Activated CD4-positive, alpha-beta T cell treated with anti-CD3 and anti-CD28 coated beads for 24 hours (primary cell): ENCODE measurements at regions not wholly inside any gene's neighbourhood (a gene's known extent, or its start where the extent isn't known, plus 50 kb on each side); places are given as distances from the start of the nearest gene placed in this dataset.

Experiments used
- DNase-seq, 2 donors: peaks; one replicate each; pipeline ENCODE4 v3.0.0-alpha.2; 2020; ENCODE audit warnings: low read depth in 2 of 2

DNA sequence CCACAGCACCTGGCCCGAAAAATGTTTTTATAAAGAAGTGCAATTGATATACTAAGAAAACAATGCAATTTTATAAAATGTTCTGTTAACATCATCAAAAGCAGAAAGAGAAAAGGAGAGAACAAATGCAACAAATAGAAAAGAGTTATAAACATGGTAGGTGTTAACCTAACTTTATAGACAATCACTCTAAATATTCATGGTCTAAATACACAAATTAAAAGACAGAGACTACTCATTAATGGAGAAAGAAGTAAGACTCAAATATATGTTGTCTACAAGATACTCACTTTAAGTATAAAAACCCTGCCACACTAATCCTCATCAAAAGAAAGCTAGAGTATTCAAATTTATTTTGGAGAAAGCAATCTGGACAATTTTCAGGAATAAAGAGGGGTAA, 425.3 kb upstream of the ANKRD30A start:
- no peak for DNase-seq

GRCh38 chr10:36692759-36693158, 432.6 kb upstream of the ANKRD30A start:
- no peak for DNase-seq

DNA sequence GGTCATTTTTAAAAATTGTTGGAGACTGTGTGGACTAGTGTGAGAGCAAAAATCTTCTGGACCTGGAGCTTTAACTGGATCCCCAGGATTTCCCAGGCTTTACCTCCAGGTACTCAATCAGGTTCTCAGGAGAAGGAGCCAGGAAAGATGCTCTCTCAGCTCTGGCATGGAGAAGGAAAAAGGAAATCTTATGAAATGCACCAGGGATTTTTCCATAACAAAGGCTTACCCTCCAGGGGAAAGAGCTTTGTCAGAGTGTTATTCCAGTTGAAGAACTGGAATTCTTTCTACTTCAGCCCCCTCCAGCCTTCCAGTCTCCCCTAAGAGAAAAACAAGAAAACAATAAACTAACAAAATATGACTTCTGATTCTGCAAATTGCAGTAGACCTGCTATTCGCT, 436.7 kb upstream of the ANKRD30A start:
- no peak for DNase-seq

DNA sequence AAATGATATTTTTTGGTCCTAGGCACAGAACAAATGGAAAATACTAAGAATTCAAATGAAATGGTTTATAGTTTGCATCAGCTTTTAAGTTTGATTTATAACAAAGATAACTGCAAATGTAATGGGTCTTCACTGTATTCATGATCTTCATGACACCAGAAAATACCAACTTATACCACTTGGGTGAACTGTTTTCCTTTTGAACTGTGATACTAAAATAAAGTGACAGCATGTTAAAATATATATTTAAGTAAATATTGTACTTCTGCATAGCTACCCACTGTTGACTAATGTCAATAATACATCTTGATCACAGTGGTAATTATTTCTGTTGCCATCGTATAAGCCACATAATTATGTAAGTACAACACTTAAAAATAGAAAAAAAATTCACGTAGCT, 442.0 kb upstream of the ANKRD30A start:
- no peak for DNase-seq

DNA sequence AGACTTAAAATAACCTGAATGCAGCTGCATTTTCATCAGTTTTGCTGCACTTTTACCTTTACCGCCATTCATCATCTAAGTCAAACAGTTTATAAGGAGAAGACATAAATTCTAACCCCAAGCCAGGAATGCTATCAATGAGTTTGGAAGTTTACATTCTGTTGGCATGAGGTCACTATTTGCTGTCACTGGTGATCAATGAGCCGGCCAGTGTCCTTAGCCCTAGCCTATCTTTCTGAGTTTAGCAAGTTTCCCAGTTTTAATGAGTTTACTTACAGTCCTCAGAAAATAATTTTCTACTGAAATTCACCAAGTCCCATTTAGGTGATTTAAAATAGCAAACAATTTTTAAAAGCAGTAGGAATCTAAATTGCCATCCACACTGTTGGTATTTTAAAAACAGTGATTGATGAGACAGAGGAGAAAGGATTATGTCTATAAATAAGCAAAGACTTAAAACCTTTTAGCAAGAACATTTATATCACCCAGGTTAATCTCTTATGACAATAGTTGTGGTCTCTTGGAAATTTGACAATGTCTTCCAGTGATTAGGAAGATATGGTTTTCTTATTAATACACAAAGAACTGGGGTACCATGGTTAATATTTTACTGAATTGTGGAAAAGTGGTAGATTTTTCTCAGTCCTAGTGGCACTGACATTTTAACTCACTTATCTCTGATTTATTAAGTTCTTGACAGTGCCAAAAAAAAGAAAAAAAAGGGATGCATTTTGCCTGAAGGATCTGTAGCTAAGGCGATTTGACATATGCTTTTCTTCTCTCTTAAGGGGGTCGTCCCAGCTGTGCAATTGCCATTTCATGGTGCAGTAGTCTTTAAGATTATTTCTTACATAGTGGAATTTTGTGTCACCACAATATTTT, 443.4 kb upstream of the ANKRD30A start:
- no peak for DNase-seq

DNA sequence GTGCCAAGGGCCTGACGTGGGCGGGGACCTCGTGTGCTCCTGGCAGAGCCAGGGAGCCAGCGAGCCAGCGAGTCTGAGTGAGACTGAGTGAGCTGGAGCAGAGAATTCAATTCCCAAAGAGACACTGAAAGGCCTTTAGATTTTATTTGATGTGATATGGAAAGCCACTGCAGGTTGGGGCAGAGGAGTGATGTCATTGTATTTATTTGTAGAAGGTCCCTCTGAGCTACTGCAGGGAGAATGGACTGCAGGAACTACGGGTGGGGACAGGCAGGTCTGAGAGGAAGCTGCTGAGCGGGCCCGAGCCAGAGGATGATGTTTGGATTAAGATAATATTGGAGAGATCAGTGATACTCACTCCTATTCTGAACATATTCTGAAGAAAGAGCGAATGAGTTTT, 445.8 kb upstream of the ANKRD30A start:
- DNase-seq: no peak

DNA sequence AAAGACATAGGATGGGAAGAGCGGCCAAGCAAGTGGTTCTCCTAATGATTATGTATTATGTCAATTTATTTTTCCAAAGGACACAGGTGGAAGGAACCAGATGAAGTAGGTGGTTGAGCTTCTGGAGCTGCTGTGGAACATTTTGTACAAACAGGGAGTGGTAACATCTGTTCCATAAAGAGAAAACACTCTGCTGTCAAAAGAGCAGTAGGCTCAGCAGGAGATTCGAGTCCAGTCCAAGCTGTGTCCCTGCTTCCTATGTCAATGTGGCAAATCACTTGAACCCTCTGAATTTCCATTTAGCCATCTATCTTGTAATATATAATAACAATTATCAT, 448.0 kb upstream of the ANKRD30A start:
- DNase-seq: no peak

DNA sequence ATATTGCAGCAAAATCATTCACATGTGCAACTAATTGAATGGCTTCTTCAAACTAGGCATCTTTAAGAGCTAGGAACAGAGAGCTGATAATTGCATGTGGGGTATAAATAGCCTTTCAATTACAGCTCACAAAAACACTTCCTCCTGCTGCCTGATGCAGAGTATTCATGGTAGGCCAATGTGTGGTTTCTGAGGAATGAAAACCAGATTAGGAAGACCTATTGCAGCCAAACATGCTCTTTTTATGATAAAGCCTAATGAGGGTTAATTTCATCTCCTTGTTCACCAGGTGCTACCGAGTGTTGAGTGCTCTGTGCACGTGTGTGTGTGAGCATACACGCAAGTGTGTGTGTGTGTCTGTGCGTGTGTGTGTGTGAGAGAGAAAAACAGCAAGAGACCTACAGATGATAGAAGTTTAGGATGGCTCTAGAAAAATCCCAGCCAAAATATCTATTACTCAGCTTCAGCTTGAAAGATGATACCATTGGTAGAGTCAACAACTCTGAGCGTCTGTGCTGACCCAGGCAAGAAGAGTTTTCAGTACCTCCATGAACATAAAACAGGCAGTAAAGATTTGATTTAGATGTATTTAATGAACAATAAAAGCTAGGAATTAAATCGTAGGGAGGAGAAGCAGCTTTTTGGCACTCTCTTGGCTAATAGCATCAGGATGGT, 448.5 kb upstream of the ANKRD30A start:
- DNase-seq: no peak

DNA sequence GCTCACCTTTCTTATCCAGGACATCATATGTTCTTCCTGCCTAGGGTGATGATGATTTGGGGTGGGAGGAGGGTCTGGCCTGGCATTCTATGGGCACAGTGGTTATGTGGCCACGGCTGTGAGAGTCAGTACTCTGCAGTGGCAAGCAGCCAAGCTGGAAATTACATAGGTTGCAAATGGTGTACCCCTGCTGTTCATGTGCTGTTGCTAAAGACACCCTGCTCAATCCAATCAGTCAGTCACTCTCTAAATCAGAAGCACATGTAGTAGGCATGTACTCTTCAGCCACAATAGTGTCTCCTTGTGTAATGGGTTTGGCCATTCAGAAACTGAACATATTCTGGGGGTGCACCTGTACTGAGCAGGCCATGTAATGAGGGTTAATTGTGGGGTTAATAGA, 449.1 kb upstream of the ANKRD30A start:
- no peak for DNase-seq

DNA sequence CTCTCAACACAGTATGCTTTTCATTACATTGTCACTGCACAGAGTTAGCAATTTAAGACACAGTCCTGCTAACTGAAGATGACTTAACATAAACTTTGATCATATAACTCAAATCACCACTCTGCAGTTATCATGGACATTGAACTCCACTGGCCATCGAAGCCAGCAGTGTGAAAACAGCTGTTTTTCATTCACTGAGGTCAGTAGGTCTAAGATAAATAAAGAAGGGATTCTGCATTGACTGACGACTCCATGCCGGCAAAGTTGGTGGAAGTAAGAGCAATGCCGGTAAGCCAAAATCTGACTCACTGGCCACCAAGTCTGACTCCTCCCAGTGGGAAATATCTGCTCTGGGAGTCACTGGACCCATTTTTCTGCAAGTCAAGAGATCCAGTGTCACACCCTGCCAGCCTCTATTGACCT, 449.9 kb upstream of the ANKRD30A start:
- no peak for DNase-seq

DNA sequence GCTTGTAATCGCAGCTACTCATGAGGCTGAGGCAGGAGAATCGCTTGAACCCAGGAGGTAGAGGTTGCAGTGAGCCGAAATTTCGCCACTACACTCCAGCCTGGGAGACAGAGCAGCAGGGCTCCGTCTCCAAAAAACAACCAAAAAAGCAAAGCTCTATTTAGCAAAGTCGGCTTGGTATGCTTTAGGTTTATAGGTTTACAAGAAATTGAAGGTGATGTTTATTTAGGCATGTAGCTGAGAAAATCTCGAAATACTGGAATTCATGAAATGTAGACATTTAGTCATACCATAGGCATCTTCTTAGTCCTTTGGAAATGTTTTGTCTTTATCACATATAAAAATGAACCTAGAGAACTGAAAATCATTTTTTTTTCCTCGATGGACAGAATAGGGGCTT, 453.8 kb upstream of the ANKRD30A start:
- DNase-seq: no peak

- DNase-seq: no peak
Observed at GRCh38 chr10:36670621-36671402, 454.6 kb upstream of the ANKRD30A start.

GRCh38 chr10:36669615-36670352, 455.6 kb upstream of the ANKRD30A start:
- DNase-seq: no peak

GRCh38 chr10:36666451-36666850, 458.9 kb upstream of the ANKRD30A start:
- DNase-seq: no peak

DNA sequence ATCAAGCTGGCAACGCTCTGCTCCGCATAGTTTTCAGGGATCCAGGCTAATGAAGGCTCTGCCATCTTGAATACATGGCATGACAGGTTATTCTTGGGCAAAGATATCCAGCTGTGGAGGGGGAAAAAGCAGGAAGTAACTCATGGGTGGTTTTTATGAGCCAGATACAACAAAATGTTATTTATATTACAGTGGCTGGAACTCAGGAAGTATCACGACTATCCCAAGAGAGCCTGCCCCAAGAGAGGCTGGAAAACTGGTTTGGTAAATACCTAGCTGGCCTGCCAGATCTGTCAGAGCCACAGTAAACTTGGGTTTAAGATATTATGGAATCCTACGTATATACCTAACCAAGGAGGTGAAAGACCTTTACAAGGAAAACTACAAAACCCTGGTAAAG, 462.8 kb upstream of the ANKRD30A start:
- DNase-seq: no peak

DNA sequence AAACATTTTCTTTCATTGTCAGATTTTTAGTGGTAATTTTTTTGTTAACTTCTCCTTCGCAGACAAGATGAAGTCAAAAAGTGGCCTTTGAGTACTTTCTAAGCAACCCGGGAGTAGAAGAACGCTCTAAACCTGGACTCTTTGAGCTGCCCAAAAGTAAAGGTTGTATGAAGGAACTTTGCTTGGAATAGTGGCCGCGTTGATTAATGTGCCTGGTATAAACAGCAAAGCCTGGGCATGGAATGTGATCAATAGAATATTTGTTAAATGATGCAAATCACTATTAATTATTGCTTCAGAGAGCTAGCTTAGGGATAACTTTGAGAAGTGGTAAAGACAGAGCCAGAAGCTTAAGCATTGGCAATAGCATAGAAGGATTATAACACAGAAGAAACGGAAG, 475.1 kb upstream of the ANKRD30A start:
- DNase-seq: no peak

GRCh38 chr10:36647540-36647939, 477.9 kb upstream of the ANKRD30A start:
- no peak for DNase-seq

DNA sequence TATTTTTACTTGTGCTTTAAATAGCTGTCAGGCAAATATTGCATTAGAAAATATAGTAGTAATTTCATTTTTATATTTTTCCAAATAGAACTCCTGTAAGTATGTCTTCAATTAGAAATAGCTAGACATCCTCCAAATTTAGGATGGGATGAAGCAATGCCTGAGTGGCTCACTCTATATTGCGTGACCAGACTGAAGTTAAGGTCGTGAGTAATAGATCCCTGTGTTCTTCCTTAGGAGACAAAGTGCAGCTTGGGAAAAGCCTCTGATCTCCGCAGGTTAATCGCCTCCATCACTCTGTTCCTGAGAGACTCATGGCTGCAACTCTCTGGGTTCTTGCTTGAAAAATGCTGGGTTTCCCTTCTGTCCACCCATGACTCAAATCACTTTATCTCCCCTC, 484.8 kb upstream of the ANKRD30A start:
- no peak for DNase-seq

- no peak for DNase-seq
Observed at GRCh38 chr10:36638462-36639155, 486.8 kb upstream of the ANKRD30A start.

- DNase-seq: no peak
Observed at GRCh38 chr10:36636879-36637278, 488.5 kb upstream of the ANKRD30A start.

- DNase-seq: no peak
Observed at GRCh38 chr10:36636285-36636839, 489.0 kb upstream of the ANKRD30A start.
